ENCODE measurements at regions not wholly inside any gene's neighbourhood (a gene's known extent, or its start where the extent isn't known, plus 50 kb on each side); places are given as distances from the start of the nearest gene placed in this dataset.

- TF ChIP-seq, protein P1, sequence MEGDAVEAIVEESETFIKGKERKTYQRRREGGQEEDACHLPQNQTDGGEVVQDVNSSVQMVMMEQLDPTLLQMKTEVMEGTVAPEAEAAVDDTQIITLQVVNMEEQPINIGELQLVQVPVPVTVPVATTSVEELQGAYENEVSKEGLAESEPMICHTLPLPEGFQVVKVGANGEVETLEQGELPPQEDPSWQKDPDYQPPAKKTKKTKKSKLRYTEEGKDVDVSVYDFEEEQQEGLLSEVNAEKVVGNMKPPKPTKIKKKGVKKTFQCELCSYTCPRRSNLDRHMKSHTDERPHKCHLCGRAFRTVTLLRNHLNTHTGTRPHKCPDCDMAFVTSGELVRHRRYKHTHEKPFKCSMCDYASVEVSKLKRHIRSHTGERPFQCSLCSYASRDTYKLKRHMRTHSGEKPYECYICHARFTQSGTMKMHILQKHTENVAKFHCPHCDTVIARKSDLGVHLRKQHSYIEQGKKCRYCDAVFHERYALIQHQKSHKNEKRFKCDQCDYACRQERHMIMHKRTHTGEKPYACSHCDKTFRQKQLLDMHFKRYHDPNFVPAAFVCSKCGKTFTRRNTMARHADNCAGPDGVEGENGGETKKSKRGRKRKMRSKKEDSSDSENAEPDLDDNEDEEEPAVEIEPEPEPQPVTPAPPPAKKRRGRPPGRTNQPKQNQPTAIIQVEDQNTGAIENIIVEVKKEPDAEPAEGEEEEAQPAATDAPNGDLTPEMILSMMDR (conservative IDR thresholded peaks at IDR 0.05; ENCODE audit: low read length) = no peak
- TF ChIP-seq EZH2phosphoT487 (IDR thresholded peaks at IDR 0.05; ENCODE audit: borderline replicate concordance) = no peak
- Histone ChIP-seq H3K4me2 (ENCODE audit: low read depth, low read length, poor library complexity, severe bottlenecking) (no peak overlapping the region), H2AFZ (ENCODE audit: low read length) (no peak overlapping the region), H3K36me3 (ENCODE audit: insufficient read depth, low read length) (no peaks in the 10 kb centered on the region), H4K20me1 (ENCODE audit: insufficient read depth, low read length, poor library complexity, severe bottlenecking) (no peaks in the 10 kb centered on the region), H3K9me3 (ENCODE audit: insufficient read depth, low read depth, low read length) (no peaks in the 10 kb centered on the region), H3K27me3 (ENCODE audit: insufficient read depth, low read length, poor library complexity, severe bottlenecking) (no peaks in the 10 kb centered on the region), H3K9ac (ENCODE audit: low read depth, low read length, poor library complexity, severe bottlenecking) (no peak overlapping the region), H3K79me2 (ENCODE audit: insufficient read depth, low read length) (no peaks in the 10 kb centered on the region), H3K4me3 (ENCODE audit: low read length, poor library complexity, severe bottlenecking) (no peak overlapping the region), H3F3A (ENCODE audit: low read depth) (no peaks in the 10 kb centered on the region), H3K9me2 (replicated peaks; ENCODE audit: low read depth, low read length) (no peaks in the 10 kb centered on the region), H3K4me1 (ENCODE audit: insufficient read depth, low read length, poor library complexity, severe bottlenecking) (peaks cover 9% of the 10 kb centered on the region)
These were observed 90.4 kb upstream of the COL5A1 start for GRCh38 chr9:134551176-134551575.

GRCh38 chr9:134551644-134552348 is 89.8 kb upstream of the COL5A1 start:
- no peaks in the 10 kb centered on the region for H3K27me3 ChIP-seq (ENCODE audit: insufficient read depth, low read length, poor library complexity, severe bottlenecking)
- no peak overlapping the region for H3K4me3 ChIP-seq (ENCODE audit: low read length, poor library complexity, severe bottlenecking)
- no peaks in the 10 kb centered on the region for H3K79me2 ChIP-seq (ENCODE audit: insufficient read depth, low read length)
- no peaks in the 10 kb centered on the region for H3K9me3 ChIP-seq (ENCODE audit: insufficient read depth, low read depth, low read length)
- H3K4me2 ChIP-seq (ENCODE audit: low read depth, low read length, poor library complexity, severe bottlenecking) = no peak overlapping the region
- H3K4me1 ChIP-seq (ENCODE audit: insufficient read depth, low read length, poor library complexity, severe bottlenecking) = peaks cover 9% of the 10 kb centered on the region
- H3K9ac ChIP-seq (ENCODE audit: low read depth, low read length, poor library complexity, severe bottlenecking) = no peak overlapping the region
- no peak for TF ChIP-seq EZH2phosphoT487 (IDR thresholded peaks at IDR 0.05; ENCODE audit: borderline replicate concordance)
- TF ChIP-seq, protein P1 (conservative IDR thresholded peaks at IDR 0.05; ENCODE audit: low read length) = no peak
- no peaks in the 10 kb centered on the region for H3F3A ChIP-seq (ENCODE audit: low read depth)
- H4K20me1 ChIP-seq (ENCODE audit: insufficient read depth, low read length, poor library complexity, severe bottlenecking) = no peaks in the 10 kb centered on the region
- H3K9me2 ChIP-seq (replicated peaks; ENCODE audit: low read depth, low read length) = no peaks in the 10 kb centered on the region
- H2AFZ ChIP-seq (ENCODE audit: low read length) = no peak overlapping the region
- no peaks in the 10 kb centered on the region for H3K36me3 ChIP-seq (ENCODE audit: insufficient read depth, low read length)

GRCh38 chr9:134552349-134552990 is 89.1 kb upstream of the COL5A1 start:
- Histone ChIP-seq H3K36me3 (ENCODE audit: insufficient read depth, low read length) (no peaks in the 10 kb centered on the region), H3K4me2 (ENCODE audit: low read depth, low read length, poor library complexity, severe bottlenecking) (no peak overlapping the region), H4K20me1 (ENCODE audit: insufficient read depth, low read length, poor library complexity, severe bottlenecking) (no peaks in the 10 kb centered on the region), H3F3A (ENCODE audit: low read depth) (no peaks in the 10 kb centered on the region), H2AFZ (ENCODE audit: low read length) (no peak overlapping the region), H3K9me3 (ENCODE audit: insufficient read depth, low read depth, low read length) (no peaks in the 10 kb centered on the region), H3K9me2 (replicated peaks; ENCODE audit: low read depth, low read length) (no peaks in the 10 kb centered on the region), H3K79me2 (ENCODE audit: insufficient read depth, low read length) (no peaks in the 10 kb centered on the region), H3K27me3 (ENCODE audit: insufficient read depth, low read length, poor library complexity, severe bottlenecking) (no peaks in the 10 kb centered on the region), H3K4me3 (ENCODE audit: low read length, poor library complexity, severe bottlenecking) (no peak overlapping the region), H3K9ac (ENCODE audit: low read depth, low read length, poor library complexity, severe bottlenecking) (peak overlapping the region; percentile 29), H3K4me1 (ENCODE audit: insufficient read depth, low read length, poor library complexity, severe bottlenecking) (peaks cover 9% of the 10 kb centered on the region)
- TF ChIP-seq EZH2phosphoT487 (IDR thresholded peaks at IDR 0.05; ENCODE audit: borderline replicate concordance) = no peak
- TF ChIP-seq, protein P1 (conservative IDR thresholded peaks at IDR 0.05; ENCODE audit: low read length) = no peak
